NCI-H2107 (cell line): ENCODE measurements at regions not wholly inside any gene's neighbourhood (a gene's known extent, or its start where the extent isn't known, plus 50 kb on each side); places are given as distances from the start of the nearest gene placed in this dataset.
"Not testable (repeated sequence)": the region's sequence is repeated elsewhere in the genome, so short reads cannot be mapped to it uniquely, and the experiment has no call there.

Source experiments
- DNase-seq: peaks from one replicate; lab custom pipeline; 2025; lab: John Stamatoyannopoulos, UW

DNA sequence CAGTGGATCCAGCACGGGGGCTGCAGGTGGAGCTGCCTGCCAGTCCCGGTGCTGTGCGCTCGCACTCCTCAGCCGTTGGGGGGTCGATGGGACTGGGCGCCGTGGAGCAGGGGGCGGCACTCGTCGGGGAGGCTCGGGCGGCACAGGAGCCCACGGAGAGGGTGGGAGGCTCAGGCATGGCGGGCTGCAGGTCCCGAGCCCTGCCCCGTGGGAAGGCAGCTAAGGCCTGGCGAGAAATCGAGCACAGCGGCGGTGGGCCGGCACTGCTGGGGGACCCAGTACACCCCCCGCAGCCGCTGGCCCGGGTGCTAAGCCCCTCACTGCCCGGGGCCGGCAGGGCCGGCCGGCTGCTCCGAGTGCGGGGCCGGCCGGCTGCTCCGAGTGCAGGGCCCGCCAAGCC is 52.3 kb upstream of the MARK1 start:
- DNase-seq, result not testable (repeated sequence)

GRCh38 chr1:220475141-220475540 is 52.8 kb upstream of the MARK1 start:
- DNase-seq, result not testable (repeated sequence)

DNA sequence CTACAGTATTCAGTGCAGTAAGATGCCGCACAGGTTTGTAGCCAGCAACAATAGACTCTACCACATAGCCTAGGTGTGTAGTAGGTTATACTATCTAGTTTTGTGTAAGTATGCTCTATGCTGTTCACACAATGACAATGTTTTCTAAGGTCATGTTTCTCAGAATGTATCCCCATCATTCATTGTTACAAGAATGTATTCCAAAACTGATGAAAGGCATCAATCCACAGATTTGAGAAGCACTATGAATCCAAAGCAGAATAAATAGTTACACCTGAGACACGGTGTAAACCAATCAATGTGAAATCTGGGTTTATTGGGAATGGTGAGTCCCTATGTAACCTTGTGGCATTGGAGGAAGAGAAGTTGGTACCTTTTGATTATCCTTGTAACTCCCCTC is 54.5 kb upstream of the MARK1 start:
- no peak for DNase-seq

DNA sequence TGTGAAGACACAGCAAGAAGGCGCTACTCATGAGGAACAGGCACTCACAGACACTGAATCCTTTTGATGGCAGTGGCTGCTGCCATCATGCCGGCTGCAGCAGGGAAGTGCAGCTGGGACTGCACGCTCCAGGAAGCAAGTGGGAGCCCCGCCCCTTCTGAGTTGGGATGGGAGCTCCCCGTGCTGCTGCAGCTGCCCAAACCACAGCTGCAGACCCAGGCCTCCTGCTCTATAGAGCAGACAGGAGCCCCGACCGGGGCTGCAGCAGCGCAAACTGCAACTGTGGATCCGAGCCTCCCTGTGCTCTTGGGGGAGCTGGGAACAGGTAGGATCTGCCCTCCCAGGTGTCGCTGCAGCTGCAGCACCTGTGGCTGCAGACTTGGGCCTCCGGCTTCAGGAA is 65.2 kb upstream of the MARK1 start:
- DNase-seq, result no peak

DNA sequence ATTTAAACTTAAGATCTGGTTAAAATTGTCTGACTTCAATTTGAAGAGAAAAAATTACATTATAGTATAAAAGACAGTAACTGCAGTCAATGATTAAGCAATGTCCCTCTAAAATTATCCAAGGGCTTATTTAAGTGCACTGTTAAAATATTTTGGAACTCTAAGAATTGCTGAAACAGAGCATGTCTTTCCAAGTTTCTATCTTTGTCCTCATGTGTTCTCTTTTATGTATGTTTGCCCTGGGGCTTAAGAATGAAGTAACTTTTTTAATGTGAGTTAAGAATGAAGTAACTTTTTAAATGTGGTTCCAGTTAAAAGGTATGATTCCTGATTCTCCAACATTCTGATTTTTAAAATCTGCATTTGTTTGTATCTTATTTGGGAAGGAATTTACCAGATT is 69.0 kb upstream of the MARK1 start:
- DNase-seq, result no peak

DNA sequence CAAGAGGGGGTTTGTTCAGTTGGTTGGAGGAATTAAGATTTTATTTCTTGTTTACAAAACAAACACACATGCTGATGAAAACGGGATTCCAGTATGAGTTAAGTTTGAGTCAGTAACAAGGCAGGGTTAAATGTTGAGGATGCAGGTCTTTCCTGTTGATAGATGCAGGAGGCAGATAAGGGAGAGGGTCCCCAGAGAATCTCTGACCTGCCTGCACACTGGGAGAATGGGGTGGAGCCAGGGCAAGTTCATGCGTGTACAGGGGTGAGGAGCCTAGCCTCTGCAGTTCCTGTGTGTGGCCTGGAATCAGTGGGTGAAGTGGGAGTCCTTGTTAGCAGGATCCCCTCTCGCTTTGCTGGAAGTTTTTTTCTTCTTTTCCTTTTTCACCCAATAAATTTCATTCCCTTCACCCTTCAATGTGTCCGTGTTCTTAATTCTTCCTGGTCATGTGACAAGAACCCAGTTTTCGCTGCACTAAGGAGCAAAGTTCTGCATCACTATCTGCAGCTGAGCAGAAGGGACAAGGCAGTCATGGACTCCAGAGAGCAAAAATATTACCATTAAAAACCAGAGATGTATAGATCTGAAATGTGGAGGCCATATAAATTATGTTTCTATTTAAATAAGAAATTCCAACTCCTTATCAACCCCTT is 69.9 kb upstream of the MARK1 start:
- no peak for DNase-seq

DNA sequence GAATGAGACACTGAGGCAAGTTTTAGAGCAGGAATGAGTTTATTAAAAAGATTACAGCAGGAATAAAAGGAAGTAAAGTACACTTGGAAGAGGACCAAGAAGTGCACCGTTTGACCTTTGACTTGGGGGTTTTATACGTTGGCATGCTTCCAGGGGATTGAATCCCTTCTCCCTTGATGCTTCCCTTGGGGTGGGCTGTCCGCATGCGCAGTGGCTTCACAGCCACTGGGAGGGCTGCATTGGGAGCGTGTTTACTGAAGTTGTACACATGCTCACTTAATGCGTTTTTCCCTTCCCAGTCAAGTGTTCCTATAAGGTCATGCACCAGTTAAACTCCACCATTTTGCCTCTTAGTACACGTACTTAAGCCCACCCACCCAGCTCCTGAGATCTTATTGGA is 72.4 kb upstream of the MARK1 start:
- no peak for DNase-seq

DNA sequence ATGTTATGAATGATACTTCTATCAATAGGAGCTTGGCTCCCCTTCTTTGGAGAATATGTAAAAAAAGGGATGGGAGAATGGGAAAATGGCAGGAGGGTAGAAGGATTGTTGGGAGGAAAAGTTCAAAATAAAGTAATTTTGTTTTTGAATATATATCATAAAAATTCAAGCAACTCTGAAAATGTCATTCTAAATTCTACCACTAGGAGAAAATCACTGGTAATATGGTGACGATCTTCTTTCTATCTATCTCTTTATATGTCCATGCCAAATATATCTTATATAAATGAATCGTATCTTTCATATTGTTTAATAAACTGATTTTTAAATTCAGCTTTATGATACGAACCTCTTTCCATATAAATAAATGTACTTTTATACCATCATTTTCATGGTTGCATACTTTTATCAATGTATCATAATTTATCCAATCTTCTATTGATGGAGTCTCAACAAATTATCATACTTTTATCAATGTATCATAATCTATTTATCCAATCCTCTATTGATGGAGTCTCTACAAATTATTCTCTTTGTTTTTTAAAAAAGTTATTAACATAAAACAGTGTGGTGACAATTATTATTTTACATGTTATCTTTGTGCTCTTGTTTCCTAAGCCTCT is 73.7 kb upstream of the MARK1 start:
- no peak for DNase-seq

DNA sequence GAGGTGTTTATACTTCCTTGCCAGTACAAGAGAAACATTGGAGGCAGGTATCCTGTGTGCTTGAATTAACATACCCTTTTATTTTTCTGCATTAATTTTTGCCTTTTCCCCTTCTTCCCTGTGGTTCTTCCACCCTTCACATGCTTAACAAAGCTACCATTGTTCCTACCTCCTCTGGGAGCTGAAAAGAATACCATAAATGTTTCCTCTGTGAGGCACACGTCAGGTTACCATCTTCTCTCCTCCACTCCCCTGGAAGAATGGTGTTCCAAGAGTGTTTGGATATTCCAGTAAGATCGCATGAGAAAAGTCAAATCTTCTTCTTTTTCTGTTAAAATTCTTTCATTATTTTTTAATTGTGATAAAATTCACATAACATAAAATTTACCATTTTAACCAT is 74.6 kb upstream of the MARK1 start:
- DNase-seq, result no peak

DNA sequence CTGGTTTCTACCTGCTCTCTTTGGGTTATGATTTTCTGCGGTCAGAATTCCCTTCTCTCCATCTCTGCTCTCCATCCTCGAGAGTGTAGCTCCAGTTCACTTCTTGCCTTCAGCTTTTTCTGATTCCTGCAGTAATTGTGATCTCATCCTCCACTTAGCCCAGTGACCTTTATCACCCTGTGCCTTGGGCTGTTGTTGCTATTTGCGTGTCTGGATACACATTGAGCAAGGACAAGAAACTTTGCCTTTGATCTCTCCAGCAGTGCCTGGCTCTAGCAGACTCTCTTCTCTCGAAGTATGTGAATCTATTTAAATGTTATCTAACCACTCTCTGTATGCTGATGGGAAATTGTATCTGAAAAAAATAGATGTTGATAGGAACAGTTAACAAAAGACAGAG is 76.4 kb upstream of the MARK1 start:
- DNase-seq, result no peak

DNA sequence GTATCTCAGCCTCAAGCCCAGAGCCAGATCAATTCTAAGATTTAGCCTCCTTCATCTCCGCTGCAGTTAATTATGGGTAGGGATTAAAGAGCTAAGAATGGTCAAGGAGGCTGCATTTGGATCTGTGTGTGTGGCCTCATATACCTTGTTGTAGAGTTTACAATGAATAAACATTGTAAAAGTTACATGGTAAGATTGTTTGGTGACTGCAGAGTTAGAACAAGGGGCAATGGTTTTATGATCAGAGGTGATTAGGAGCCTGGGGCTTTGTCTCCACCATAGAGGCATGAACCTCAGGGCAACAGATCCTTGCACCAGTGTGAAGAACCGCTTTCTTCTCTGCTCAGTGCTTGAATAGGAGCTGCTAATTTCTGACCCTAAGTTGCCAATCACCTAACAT is 77.0 kb upstream of the MARK1 start:
- DNase-seq, result no peak

DNA sequence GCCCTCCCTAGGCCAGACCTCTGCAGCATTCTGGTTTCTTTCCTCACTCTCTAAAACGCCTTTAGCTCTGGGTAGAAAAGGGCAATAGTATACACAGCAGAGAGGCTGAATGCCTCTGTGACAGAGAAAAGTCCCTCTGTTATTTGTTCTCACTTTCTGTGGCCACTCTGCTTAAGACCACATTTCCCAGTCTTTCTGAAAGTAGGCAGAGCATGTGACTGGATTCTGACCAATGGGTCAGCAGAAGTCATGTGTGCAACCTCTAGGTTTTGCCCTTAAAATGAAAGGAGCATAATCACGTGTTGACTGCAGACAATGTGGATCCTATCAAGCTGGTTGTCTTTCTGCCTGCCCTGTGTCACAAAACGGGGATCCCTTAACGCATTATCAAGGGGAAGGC is 79.7 kb upstream of the MARK1 start:
- no peak for DNase-seq

GRCh38 chr1:220444586-220444985 is 83.3 kb upstream of the MARK1 start:
- DNase-seq, result not testable (repeated sequence)

DNA sequence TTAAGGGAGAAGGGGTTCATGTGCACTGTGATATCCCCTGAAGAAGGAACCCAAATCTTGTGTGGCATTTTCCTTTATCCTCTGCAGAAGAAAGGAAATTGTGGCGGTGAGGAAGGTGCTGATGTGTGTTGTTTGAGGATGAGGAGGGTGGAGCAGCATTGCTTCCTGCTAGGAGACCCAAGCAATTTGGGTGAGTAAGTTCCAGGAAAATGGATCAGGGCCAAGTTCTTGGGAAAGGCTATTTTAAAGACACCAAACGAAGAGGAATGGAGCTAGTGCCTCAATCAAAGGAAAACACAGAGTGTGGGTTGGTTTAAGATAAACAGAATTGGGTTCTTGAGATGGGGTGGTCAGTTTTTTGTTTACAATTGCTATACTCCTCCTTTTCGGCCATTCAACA is 86.7 kb upstream of the MARK1 start:
- no peak for DNase-seq

GRCh38 chr1:220438741-220439140 is 89.2 kb upstream of the MARK1 start:
- no peak for DNase-seq

DNA sequence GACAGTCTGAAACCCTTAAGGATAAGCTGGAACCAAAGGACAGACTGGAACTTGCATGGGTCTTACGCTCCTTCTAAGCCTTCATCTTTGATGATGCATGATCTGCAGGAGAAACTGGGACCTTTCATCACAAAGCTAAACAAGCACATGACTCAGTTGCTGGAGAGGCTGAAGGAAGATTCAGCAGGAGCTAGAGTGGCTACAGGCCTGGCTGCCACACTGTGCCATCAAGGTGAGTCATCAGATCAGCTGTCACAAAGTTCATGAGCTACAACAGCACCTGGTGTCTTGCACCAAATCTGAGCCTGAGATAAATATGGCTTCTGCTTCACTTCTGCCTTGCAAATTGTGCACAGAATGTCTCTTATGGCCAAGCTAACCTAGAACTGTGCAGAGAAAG is 95.5 kb upstream of the MARK1 start:
- no peak for DNase-seq

DNA sequence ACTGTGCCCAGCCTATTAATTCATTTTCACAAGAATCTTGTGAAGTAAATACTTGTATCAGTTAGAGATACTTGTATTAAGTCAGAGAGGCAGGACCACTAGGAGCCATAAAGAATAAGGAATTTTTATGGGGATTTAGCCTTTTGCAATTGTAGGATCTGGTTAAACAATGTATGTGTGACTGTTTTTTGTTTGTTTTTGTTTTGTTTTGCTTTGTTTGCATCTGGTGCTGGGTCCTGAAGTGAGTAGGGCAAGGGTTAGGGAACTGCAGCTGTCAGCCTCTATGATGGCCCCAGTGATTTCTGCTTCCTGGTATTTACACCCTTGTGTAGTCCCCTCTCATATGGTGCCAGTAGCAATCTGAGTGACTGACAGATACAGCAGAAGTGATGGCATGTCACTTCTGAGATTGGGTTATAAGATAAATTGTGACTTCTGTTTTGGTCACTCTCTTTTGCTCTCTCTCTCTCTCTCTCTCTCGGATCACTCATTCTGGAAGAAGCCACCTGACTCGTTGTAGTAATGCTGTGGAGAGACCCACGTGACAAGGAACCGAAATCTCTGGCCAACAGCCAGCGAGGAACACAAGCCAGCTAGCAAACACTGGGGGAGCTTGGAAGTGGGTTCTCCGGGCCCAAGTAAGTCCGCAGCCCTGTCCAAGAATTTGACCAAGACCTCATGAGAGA is 96.2 kb upstream of the MARK1 start:
- no peak for DNase-seq

GRCh38 chr1:220430586-220430985 is 97.3 kb upstream of the MARK1 start:
- no peak for DNase-seq

GRCh38 chr1:220430059-220430458 is 97.9 kb upstream of the MARK1 start:
- no peak for DNase-seq

GRCh38 chr1:220426989-220427388 is 100.9 kb upstream of the MARK1 start:
- DNase-seq, result no peak

DNA sequence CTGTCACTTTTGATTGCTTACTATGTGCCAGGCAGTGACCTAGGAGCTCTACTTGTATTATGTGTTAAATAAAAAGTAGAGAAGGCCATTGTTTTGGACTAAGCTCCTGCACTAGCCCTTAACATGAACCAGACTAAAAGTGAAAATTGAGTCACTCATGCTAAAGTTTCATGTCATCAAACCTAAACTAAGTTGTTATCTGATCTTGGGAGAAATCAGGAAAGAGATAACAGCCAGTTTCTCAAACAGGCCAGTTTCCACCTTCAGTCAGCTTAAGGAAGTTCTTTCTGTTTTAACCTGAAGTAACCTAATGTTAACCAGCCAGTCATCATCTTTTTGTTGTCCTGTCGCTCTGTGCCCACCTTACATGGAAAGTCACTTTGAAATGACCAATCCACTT is 102.1 kb upstream of the MARK1 start:
- DNase-seq, result no peak

GRCh38 chr1:220421508-220421907 is 106.4 kb upstream of the MARK1 start:
- no peak for DNase-seq

DNA sequence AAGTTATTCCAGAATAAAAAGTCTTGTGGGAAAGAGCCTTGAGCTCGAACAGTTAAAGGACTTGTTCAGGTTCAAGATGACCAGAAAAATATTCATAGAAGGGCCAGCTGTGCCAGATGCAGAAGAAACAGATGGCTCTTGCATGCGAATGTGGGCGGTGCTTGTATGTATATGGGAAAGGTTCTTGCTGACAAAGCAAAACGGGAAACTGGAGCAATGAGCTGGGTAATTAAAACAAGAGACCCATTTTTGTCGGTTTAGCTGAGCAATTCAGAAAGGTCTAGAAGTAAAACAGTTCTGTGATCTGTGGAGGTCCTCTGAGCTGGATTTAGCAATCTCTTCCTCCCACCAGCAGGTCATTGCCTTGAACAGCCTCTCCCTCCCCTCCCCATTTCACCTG is 107.2 kb upstream of the MARK1 start:
- no peak for DNase-seq

GRCh38 chr1:220412382-220412781 is 115.6 kb upstream of the MARK1 start:
- DNase-seq, result not testable (repeated sequence)
